OCI-LY7 (cell line): ENCODE measurements at regions not wholly inside any gene's neighbourhood (a gene's known extent, or its start where the extent isn't known, plus 50 kb on each side); places are given as distances from the start of the nearest gene placed in this dataset.

Source experiments
- CTCF ChIP-seq: fragments of 200-600 bp; sonication (generic); conservative IDR thresholded peaks from 2 replicates; pipeline ENCODE4 v1.5.1; 2014; ENCODE audit warnings: mild to moderate bottlenecking, antibody characterized with exemption, low read length, moderate library complexity, mixed read lengths
- EZH2phosphoT487 ChIP-seq: fragments of 200-600 bp; sonication (generic); IDR thresholded peaks from 2 replicates; pipeline ENCODE4 v1.6.1; 2018; ENCODE audit warnings: low read depth, borderline replicate concordance, mild to moderate bottlenecking, mixed run types, antibody characterized with exemption, low read length, moderate library complexity, mixed read lengths

- TF ChIP-seq CTCF: no peak
- no peak for TF ChIP-seq EZH2phosphoT487
Observed at GRCh38 chr6:145547594-145548335, 187.6 kb downstream of the EPM2A start.
